Tibial artery (tissue), 4 donors: ENCODE measurements at regions not wholly inside any gene's neighbourhood (a gene's known extent, or its start where the extent isn't known, plus 50 kb on each side); places are given as distances from the start of the nearest gene placed in this dataset.

Experiments used
- DNase-seq, 2 donors: peaks; one replicate each; pipeline ENCODE4 v3.0.0-alpha.2; 2019
- H3K27ac ChIP-seq, 2 donors: fragments of 200-600 bp; sonication (generic) in 1 of 2; 1 replicate in 1 of 2; 2 replicates in 1 of 2; pipeline ENCODE4 v1.5.1; 2018 to 2019; ENCODE audit warnings: mild to moderate bottlenecking in 1 of 2
- H3K27me3 ChIP-seq, 2 donors: fragments of 200-600 bp; sonication (generic) in 1 of 2; one replicate each; pipeline versions ENCODE4 v1.5.1 to v1.6.0; 2016 to 2019
- H3K36me3 ChIP-seq, 3 donors: fragments of 200-600 bp; sonication (generic) in 2 of 3; one replicate each; pipeline ENCODE4 v1.5.1; 2016 to 2019; ENCODE audit warnings: mild to moderate bottlenecking in 2 of 3
- H3K4me1 ChIP-seq, 4 donors: fragments of 200-600 bp; sonication (generic) in 2 of 4; 1 replicate in 3 of 4; 2 replicates in 1 of 4; pipeline ENCODE4 v1.5.1; 2016 to 2019
- H3K4me3 ChIP-seq, 2 donors: fragments of 200-600 bp; sonication (generic) in 1 of 2; 1 replicate in 1 of 2; 2 replicates in 1 of 2; pipeline ENCODE4 v1.5.1; 2018 to 2019; ENCODE audit warnings: mild to moderate bottlenecking in 2 of 2
- H3K9me3 ChIP-seq, 3 donors: fragments of 200-600 bp; sonication (generic) in 1 of 3; one replicate each; pipeline ENCODE4 v1.5.1; 2016 to 2019
- CTCF ChIP-seq, 2 experiments: fragments of 200-600 bp in 1 of 2; fragments of 450-650 bp in 1 of 2; IDR thresholded peaks; one replicate each; pipeline ENCODE4 v1.5.1; 2017 to 2019; ENCODE audit warnings: antibody characterized with exemption in 2 of 2, mild to moderate bottlenecking in 1 of 2, moderate library complexity in 1 of 2
- intact Hi-C: fragments of 100-400 bp; cut with DNase I; formaldehyde crosslinking; loops from one replicate; pipeline ENCODE4 v1.15.0; 2023; ENCODE audit warnings: low total_unique reads

GRCh38 chr21:15557925-15558324 lies 171.9 kb upstream of the USP25 start:
- intact Hi-C loops: no loop called here

GRCh38 chr21:15558884-15559283 lies 170.9 kb upstream of the USP25 start:
- Histone ChIP-seq H3K9me3 (peaks cover 0 to 5% (median 0%) of the 10 kb centered on the region in 3 donors), H3K4me3 (no peak overlapping the region), H3K4me1 (no peaks in the 10 kb centered on the region), H3K27ac (no peak overlapping the region), H3K27me3 (no peaks in the 10 kb centered on the region), H3K36me3 (no peaks in the 10 kb centered on the region)
- intact Hi-C loops: no loop called here
- no peak for DNase-seq
- TF ChIP-seq CTCF (IDR thresholded peaks at IDR 0.05): no peak

More at GRCh38 chr21:15557925-15558324, 171.9 kb upstream of the USP25 start:
- Histone ChIP-seq H3K27me3 (no peaks in the 10 kb centered on the region), H3K4me3 (no peak overlapping the region), H3K36me3 (no peaks in the 10 kb centered on the region), H3K27ac (no peak overlapping the region), H3K4me1 (no peaks in the 10 kb centered on the region), H3K9me3 (peaks cover 0 to 5% (median 0%) of the 10 kb centered on the region in 3 donors)
- no peak for TF ChIP-seq CTCF (IDR thresholded peaks at IDR 0.05)
- DNase-seq: no peak

DNA sequence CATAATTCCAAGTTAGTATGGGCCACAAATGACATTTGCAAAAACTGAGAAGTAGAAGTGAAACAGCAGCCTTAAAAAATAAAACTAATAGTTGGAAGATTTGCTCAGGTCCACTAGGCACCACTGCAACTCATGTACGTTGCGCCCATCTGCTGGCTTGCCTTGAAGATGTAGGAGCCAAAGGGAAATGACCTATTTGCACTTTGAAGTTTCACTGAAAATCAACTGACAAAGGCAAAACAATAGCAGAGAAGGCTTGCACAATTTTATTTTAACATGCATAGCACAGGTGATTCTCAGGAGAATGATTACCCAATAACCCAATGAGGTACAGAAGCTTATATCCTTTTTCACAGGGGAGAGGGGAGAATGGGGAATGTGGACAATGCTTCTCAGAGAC lies 170.1 kb upstream of the USP25 start:
- Histone ChIP-seq H3K27ac (no peak overlapping the region), H3K4me1 (no peaks in the 10 kb centered on the region), H3K27me3 (no peaks in the 10 kb centered on the region), H3K36me3 (no peaks in the 10 kb centered on the region), H3K9me3 (peaks cover 0 to 5% (median 0%) of the 10 kb centered on the region in 3 donors), H3K4me3 (no peak overlapping the region)
- intact Hi-C loops: no loop called here
- DNase-seq: no peak
- TF ChIP-seq CTCF (IDR thresholded peaks at IDR 0.05): no peak

GRCh38 chr21:15560383-15561056 lies 169.3 kb upstream of the USP25 start:
- Histone ChIP-seq H3K4me1 (no peaks in the 10 kb centered on the region), H3K27me3 (no peaks in the 10 kb centered on the region), H3K27ac (no peak overlapping the region), H3K36me3 (no peaks in the 10 kb centered on the region), H3K4me3 (no peak overlapping the region), H3K9me3 (peaks cover 0 to 5% (median 0%) of the 10 kb centered on the region in 3 donors)
- intact Hi-C loops: no loop called here
- no peak for DNase-seq
- TF ChIP-seq CTCF (IDR thresholded peaks at IDR 0.05): no peak

- Histone ChIP-seq H3K36me3 (no peaks in the 10 kb centered on the region), H3K4me1 (no peaks in the 10 kb centered on the region), H3K4me3 (no peak overlapping the region), H3K9me3 (no peaks in the 10 kb centered on the region), H3K27ac (no peak overlapping the region), H3K27me3 (no peaks in the 10 kb centered on the region)
- no peak for DNase-seq
- intact Hi-C loops: no loop called here
- TF ChIP-seq CTCF (IDR thresholded peaks at IDR 0.05): no peak
These were observed 167.0 kb upstream of the USP25 start for GRCh38 chr21:15562748-15563147.

DNA sequence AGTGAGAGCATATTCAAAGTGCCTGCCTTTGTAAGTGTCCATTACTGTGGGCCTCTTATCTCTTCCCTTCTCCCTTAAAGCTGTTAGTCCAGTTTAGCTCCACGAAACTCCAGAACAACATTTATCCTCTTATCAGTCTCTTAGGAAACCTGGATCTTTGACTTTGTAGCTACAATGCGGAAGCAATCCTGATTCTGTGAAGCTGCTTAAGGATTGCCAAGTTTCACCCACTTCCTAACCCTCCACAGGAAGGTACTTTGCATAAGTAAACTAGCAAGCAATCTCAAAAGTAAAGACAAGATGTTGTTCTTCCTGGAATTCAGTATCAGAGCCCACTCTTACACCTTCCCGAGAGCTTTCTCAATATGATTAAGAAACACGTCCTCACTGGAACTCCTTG lies 164.9 kb upstream of the USP25 start:
- TF ChIP-seq CTCF (IDR thresholded peaks at IDR 0.05): no peak
- intact Hi-C loops: no loop called here
- no peak for DNase-seq

More for the DNA sequence above, 164.9 kb upstream of the USP25 start:
- no peaks in the 10 kb centered on the region for H3K9me3 ChIP-seq
- no peaks in the 10 kb centered on the region for H3K4me1 ChIP-seq
- H3K4me3 ChIP-seq: no peak overlapping the region
- H3K27me3 ChIP-seq: no peaks in the 10 kb centered on the region
- H3K36me3 ChIP-seq: no peaks in the 10 kb centered on the region
- H3K27ac ChIP-seq: no peak overlapping the region
